CD4-positive, CD25-positive, alpha-beta regulatory T cell (primary cell): ENCODE measurements at regions not wholly inside any gene's neighbourhood (a gene's known extent, or its start where the extent isn't known, plus 50 kb on each side); places are given as distances from the start of the nearest gene placed in this dataset.

Experiments
- ATAC-seq, 2 donors: fragments of 150-1000 bp; cut with Tn5 transposase; one replicate each; pipeline ENCODE4 v1.10.0; 2021; ENCODE audit warnings: low read depth in 2 of 2, moderate number of reproducible peaks in 2 of 2, moderate library complexity in 1 of 2
- DNase-seq, 3 donors: peaks; one replicate each; pipeline versions ENCODE4 v3.0.0 to v3.0.0-alpha.2; 2012 to 2022; ENCODE audit warnings: mixed read lengths in 1 of 3
- H3K27ac ChIP-seq: one replicate; pipeline ENCODE4 v1.7.0; 2013; ENCODE audit warnings: mild to moderate bottlenecking, low read length; ENCODE audit not compliant: insufficient read depth, poor library complexity, severe bottlenecking
- H3K27me3 ChIP-seq: one replicate; pipeline ENCODE4 v1.7.0; 2013; ENCODE audit warnings: low read length; ENCODE audit not compliant: control insufficient read depth, insufficient read depth
- H3K36me3 ChIP-seq: one replicate; pipeline ENCODE4 v1.7.0; 2013; ENCODE audit warnings: mild to moderate bottlenecking, low read length, moderate library complexity; ENCODE audit not compliant: control insufficient read depth, insufficient read depth
- H3K4me1 ChIP-seq: 2 replicates; pipeline ENCODE4 v1.7.0; 2013; ENCODE audit warnings: mild to moderate bottlenecking, low read length; ENCODE audit not compliant: insufficient read depth, control insufficient read depth, poor library complexity, severe bottlenecking
- H3K4me3 ChIP-seq: one replicate; pipeline ENCODE4 v1.7.0; 2013; ENCODE audit warnings: low read depth, mild to moderate bottlenecking, low read length, moderate library complexity
- H3K9me3 ChIP-seq, 2 experiments: 1 replicate in 1 of 2; 2 replicates in 1 of 2; pipeline ENCODE4 v1.7.0; 2013; ENCODE audit warnings: low read length in 2 of 2, mild to moderate bottlenecking in 1 of 2, moderate library complexity in 1 of 2; ENCODE audit not compliant: control insufficient read depth in 2 of 2
- H3K27ac Mint-ChIP-seq, 3 donors: one replicate each; pipeline ENCODE4 v1.8.0; 2020 to 2022; ENCODE audit warnings: mild to moderate bottlenecking in 3 of 3, mixed read lengths in 3 of 3, moderate library complexity in 2 of 3
- H3K27me3 Mint-ChIP-seq: one replicate; pipeline ENCODE4 v1.8.0; 2022; ENCODE audit warnings: mild to moderate bottlenecking, mixed read lengths
- H3K36me3 Mint-ChIP-seq: one replicate; pipeline ENCODE4 v1.8.0; 2020; ENCODE audit warnings: mixed read lengths
- H3K4me1 Mint-ChIP-seq, 4 donors: one replicate each; pipeline ENCODE4 v1.8.0; 2020 to 2022; ENCODE audit warnings: mixed read lengths in 4 of 4, mild to moderate bottlenecking in 1 of 4
- H3K4me3 Mint-ChIP-seq, 4 donors: one replicate each; pipeline ENCODE4 v1.8.0; 2020 to 2022; ENCODE audit warnings: mild to moderate bottlenecking in 4 of 4, mixed read lengths in 4 of 4, moderate library complexity in 3 of 4
- H3K9me3 Mint-ChIP-seq, 7 donors: one replicate each; pipeline ENCODE4 v1.8.0; 2020 to 2022; ENCODE audit warnings: mixed read lengths in 7 of 7, mild to moderate bottlenecking in 3 of 7, moderate library complexity in 2 of 7

GRCh38 chr6:150705392-150705791 is 105.7 kb downstream of the PLEKHG1 start:
- H3K4me1 Mint-ChIP-seq: peaks cover 0 to 2% (median 0%) of the 10 kb centered on the region in 4 donors
- Histone ChIP-seq H3K9me3 (no peaks in the 10 kb centered on the region), H3K36me3 (no peaks in the 10 kb centered on the region), H3K27ac (no peak overlapping the region), H3K4me3 (no peak overlapping the region), H3K4me1 (no peaks in the 10 kb centered on the region), H3K27me3 (no peaks in the 10 kb centered on the region)
- no peak for ATAC-seq
- no peak overlapping the region for H3K27ac Mint-ChIP-seq
- DNase-seq: no peak
- H3K9me3 Mint-ChIP-seq: peaks cover 0 to 2% (median 0%) of the 10 kb centered on the region in 7 donors
- H3K27me3 Mint-ChIP-seq: no peaks in the 10 kb centered on the region
- no peaks in the 10 kb centered on the region for H3K36me3 Mint-ChIP-seq
- H3K4me3 Mint-ChIP-seq: no peak overlapping the region

- Histone ChIP-seq H3K4me3 (no peak overlapping the region), H3K27me3 (no peaks in the 10 kb centered on the region), H3K27ac (no peak overlapping the region), H3K4me1 (no peaks in the 10 kb centered on the region), H3K9me3 (no peaks in the 10 kb centered on the region), H3K36me3 (no peaks in the 10 kb centered on the region)
- H3K27ac Mint-ChIP-seq: no peak overlapping the region
- DNase-seq: no peak
- H3K27me3 Mint-ChIP-seq: no peaks in the 10 kb centered on the region
- peaks cover 0 to 2% (median 0%) of the 10 kb centered on the region in 7 donors for H3K9me3 Mint-ChIP-seq
- ATAC-seq: no peak
- no peak overlapping the region for H3K4me3 Mint-ChIP-seq
- H3K4me1 Mint-ChIP-seq: peaks cover 0 to 2% (median 0%) of the 10 kb centered on the region in 4 donors
- H3K36me3 Mint-ChIP-seq: no peaks in the 10 kb centered on the region
These were observed 110.6 kb downstream of the PLEKHG1 start for GRCh38 chr6:150710236-150710635.

GRCh38 chr6:150711061-150711460 is 111.4 kb downstream of the PLEKHG1 start:
- H3K27ac Mint-ChIP-seq: no peak overlapping the region

GRCh38 chr6:150711584-150712504 is 112.2 kb downstream of the PLEKHG1 start:
- no peak overlapping the region for H3K27ac Mint-ChIP-seq
- H3K4me1 Mint-ChIP-seq: peaks cover 0 to 2% (median 0%) of the 10 kb centered on the region in 4 donors
- H3K27me3 Mint-ChIP-seq: no peaks in the 10 kb centered on the region
- H3K9me3 Mint-ChIP-seq: peaks cover 0 to 2% (median 0%) of the 10 kb centered on the region in 7 donors
- no peak overlapping the region for H3K4me3 Mint-ChIP-seq
- DNase-seq (no peak), ATAC-seq (no peak)
- Histone ChIP-seq H3K36me3 (no peaks in the 10 kb centered on the region), H3K4me1 (no peaks in the 10 kb centered on the region), H3K4me3 (no peak overlapping the region), H3K27ac (no peak overlapping the region), H3K9me3 (no peaks in the 10 kb centered on the region), H3K27me3 (no peaks in the 10 kb centered on the region)
- H3K36me3 Mint-ChIP-seq: no peaks in the 10 kb centered on the region

More at GRCh38 chr6:150711061-150711460, 111.4 kb downstream of the PLEKHG1 start:
- Histone ChIP-seq H3K36me3 (no peaks in the 10 kb centered on the region), H3K4me3 (no peak overlapping the region), H3K27ac (no peak overlapping the region), H3K27me3 (no peaks in the 10 kb centered on the region), H3K9me3 (no peaks in the 10 kb centered on the region), H3K4me1 (no peaks in the 10 kb centered on the region)
- ATAC-seq: no peak
- H3K9me3 Mint-ChIP-seq: peaks cover 0 to 2% (median 0%) of the 10 kb centered on the region in 7 donors
- H3K27me3 Mint-ChIP-seq: no peaks in the 10 kb centered on the region
- peaks cover 0 to 2% (median 0%) of the 10 kb centered on the region in 4 donors for H3K4me1 Mint-ChIP-seq
- DNase-seq: no peak
- H3K36me3 Mint-ChIP-seq: no peaks in the 10 kb centered on the region
- no peak overlapping the region for H3K4me3 Mint-ChIP-seq

- Mint-ChIP-seq H3K27me3 (no peaks in the 10 kb centered on the region), H3K27ac (no peak overlapping the region), H3K4me1 (peaks cover 0 to 2% (median 0%) of the 10 kb centered on the region in 4 donors), H3K9me3 (peaks cover 0 to 2% (median 0%) of the 10 kb centered on the region in 7 donors), H3K36me3 (no peaks in the 10 kb centered on the region), H3K4me3 (no peak overlapping the region)
- H3K9me3 ChIP-seq: no peaks in the 10 kb centered on the region
- no peaks in the 10 kb centered on the region for H3K27me3 ChIP-seq
- no peaks in the 10 kb centered on the region for H3K36me3 ChIP-seq
- ATAC-seq (no peak), DNase-seq (no peak)
- no peak overlapping the region for H3K4me3 ChIP-seq
- no peaks in the 10 kb centered on the region for H3K4me1 ChIP-seq
- no peak overlapping the region for H3K27ac ChIP-seq
These were observed 113.0 kb downstream of the PLEKHG1 start for GRCh38 chr6:150712505-150713252.

GRCh38 chr6:150713487-150713886 is 113.8 kb downstream of the PLEKHG1 start:
- Histone ChIP-seq H3K27me3 (no peaks in the 10 kb centered on the region), H3K4me1 (no peaks in the 10 kb centered on the region), H3K27ac (no peak overlapping the region), H3K9me3 (no peaks in the 10 kb centered on the region), H3K4me3 (no peak overlapping the region), H3K36me3 (no peaks in the 10 kb centered on the region)
- Mint-ChIP-seq H3K4me3 (no peak overlapping the region), H3K27ac (no peak overlapping the region), H3K9me3 (no peaks in the 10 kb centered on the region), H3K27me3 (no peaks in the 10 kb centered on the region), H3K36me3 (no peaks in the 10 kb centered on the region), H3K4me1 (no peaks in the 10 kb centered on the region)
- ATAC-seq (no peak), DNase-seq (no peak)

- no peaks in the 10 kb centered on the region for H3K36me3 Mint-ChIP-seq
- H3K4me3 Mint-ChIP-seq: no peak overlapping the region
- no peaks in the 10 kb centered on the region for H3K27me3 Mint-ChIP-seq
- H3K4me3 ChIP-seq: no peak overlapping the region
- H3K9me3 Mint-ChIP-seq: no peaks in the 10 kb centered on the region
- no peaks in the 10 kb centered on the region for H3K36me3 ChIP-seq
- no peaks in the 10 kb centered on the region for H3K4me1 ChIP-seq
- H3K4me1 Mint-ChIP-seq: no peaks in the 10 kb centered on the region
- DNase-seq: no peak
- no peaks in the 10 kb centered on the region for H3K9me3 ChIP-seq
- H3K27ac ChIP-seq: no peak overlapping the region
- no peaks in the 10 kb centered on the region for H3K27me3 ChIP-seq
- H3K27ac Mint-ChIP-seq: no peak overlapping the region
- ATAC-seq: no peak
These were observed 114.2 kb downstream of the PLEKHG1 start for GRCh38 chr6:150713931-150714330.
